Cardiac fibroblast (primary cell): ENCODE measurements at regions not wholly inside any gene's neighbourhood (a gene's known extent, or its start where the extent isn't known, plus 50 kb on each side); places are given as distances from the start of the nearest gene placed in this dataset.
A peak's percentile ranks its signal among the peaks of the same experiment; 100 is the strongest.

Experiments
- DNase-seq, 2 donors: peaks; one replicate each; pipeline versions ENCODE4 v3.0.0 to v3.0.0-alpha.2; 2010; ENCODE audit warnings: low read depth in 2 of 2
- H3K4me3 ChIP-seq, 2 donors: replicated peaks in 1 of 2; 1 replicate in 1 of 2; 2 replicates in 1 of 2; pipeline ENCODE4 v1.5.1; 2011; ENCODE audit warnings: low read depth in 2 of 2, low read length in 2 of 2, mild to moderate bottlenecking in 2 of 2, moderate library complexity in 1 of 2
- CTCF ChIP-seq: IDR thresholded peaks from one replicate; pipeline ENCODE4 v1.5.1; 2011; ENCODE audit warnings: low read depth, mild to moderate bottlenecking, low read length, inconsistent platforms

GRCh38 chr14:86802726-86803125, 1190.3 kb downstream of the GALC start:
- no peak for DNase-seq
- TF ChIP-seq CTCF: no peak
- no peak overlapping the region for H3K4me3 ChIP-seq

- DNase-seq: peak; percentile 77 to 94
- no peak for TF ChIP-seq CTCF
Measured at GRCh38 chr14:86799244-86799647, 1193.7 kb downstream of the GALC start.

GRCh38 chr14:86798330-86798729, 1194.7 kb downstream of the GALC start:
- DNase-seq: peak in 1 of 2 donors; percentile 20
- no peak for TF ChIP-seq CTCF

More at GRCh38 chr14:86799244-86799647, 1193.7 kb downstream of the GALC start:
- H3K4me3 ChIP-seq: no peak overlapping the region

DNA sequence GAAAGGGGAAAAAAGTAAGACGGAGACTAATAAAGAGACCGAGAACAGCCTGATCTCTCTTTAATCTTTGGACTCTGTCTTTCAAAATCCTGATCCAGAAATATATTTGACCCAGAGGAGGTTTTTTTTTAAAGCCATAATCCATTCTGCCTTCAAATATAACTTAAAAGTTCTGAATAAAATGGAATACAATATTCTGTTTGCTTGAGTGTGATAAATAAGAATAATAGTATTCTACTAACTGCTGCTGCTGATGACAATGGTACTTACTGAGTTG, 1196.0 kb downstream of the GALC start:
- DNase-seq: no peak
- no peak for TF ChIP-seq CTCF
- no peak overlapping the region for H3K4me3 ChIP-seq

More at GRCh38 chr14:86798330-86798729, 1194.7 kb downstream of the GALC start:
- H3K4me3 ChIP-seq: no peak overlapping the region

- peak in 1 of 2 donors; percentile 37 for DNase-seq
- no peak for TF ChIP-seq CTCF
- no peak overlapping the region for H3K4me3 ChIP-seq
Measured at GRCh38 chr14:86796221-86797074, 1196.5 kb downstream of the GALC start.

- no peak overlapping the region for H3K4me3 ChIP-seq
- TF ChIP-seq CTCF: no peak
- DNase-seq: no peak
Measured at GRCh38 chr14:86794689-86795088, 1198.3 kb downstream of the GALC start.
